ENCODE measurements at regions not wholly inside any gene's neighbourhood (a gene's known extent, or its start where the extent isn't known, plus 50 kb on each side); places are given as distances from the start of the nearest gene placed in this dataset.

DNA sequence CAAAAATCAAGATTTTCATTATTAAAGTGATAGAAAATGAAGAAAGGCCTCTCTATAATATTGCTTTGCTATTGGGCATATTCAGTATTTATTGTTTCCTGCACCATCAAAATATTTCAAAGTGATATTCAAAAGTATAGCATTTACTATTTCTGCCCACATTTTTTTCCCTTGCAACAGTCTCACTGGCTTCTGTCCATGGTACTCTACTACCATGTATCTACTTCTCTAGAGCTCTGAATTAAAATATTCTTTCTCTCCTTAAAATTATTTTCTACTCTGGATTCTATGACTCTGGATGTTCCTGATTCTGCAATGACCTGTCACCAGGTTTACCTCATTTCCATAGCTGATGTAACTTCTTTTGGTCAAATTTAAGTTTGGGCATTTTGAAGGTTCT, 1508.3 kb upstream of the PRR20A start:
- TF ChIP-seq, protein P1, sequence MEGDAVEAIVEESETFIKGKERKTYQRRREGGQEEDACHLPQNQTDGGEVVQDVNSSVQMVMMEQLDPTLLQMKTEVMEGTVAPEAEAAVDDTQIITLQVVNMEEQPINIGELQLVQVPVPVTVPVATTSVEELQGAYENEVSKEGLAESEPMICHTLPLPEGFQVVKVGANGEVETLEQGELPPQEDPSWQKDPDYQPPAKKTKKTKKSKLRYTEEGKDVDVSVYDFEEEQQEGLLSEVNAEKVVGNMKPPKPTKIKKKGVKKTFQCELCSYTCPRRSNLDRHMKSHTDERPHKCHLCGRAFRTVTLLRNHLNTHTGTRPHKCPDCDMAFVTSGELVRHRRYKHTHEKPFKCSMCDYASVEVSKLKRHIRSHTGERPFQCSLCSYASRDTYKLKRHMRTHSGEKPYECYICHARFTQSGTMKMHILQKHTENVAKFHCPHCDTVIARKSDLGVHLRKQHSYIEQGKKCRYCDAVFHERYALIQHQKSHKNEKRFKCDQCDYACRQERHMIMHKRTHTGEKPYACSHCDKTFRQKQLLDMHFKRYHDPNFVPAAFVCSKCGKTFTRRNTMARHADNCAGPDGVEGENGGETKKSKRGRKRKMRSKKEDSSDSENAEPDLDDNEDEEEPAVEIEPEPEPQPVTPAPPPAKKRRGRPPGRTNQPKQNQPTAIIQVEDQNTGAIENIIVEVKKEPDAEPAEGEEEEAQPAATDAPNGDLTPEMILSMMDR (IDR thresholded peaks at IDR 0.05) = no peak
- TF ChIP-seq POLR2AphosphoS5 (IDR thresholded peaks at IDR 0.05) = no peak

Data from sigmoid colon (tissue), 4 donors.